GM12878 (cell line): ENCODE measurements at regions not wholly inside any gene's neighbourhood (a gene's known extent, or its start where the extent isn't known, plus 50 kb on each side); places are given as distances from the start of the nearest gene placed in this dataset.

Source experiments
- ATAC-seq: fragments of 200-7000 bp; cut with Tn5 transposase; 3 replicates; pipeline ENCODE4 v1.9.1; 2020; ENCODE audit warnings: mild to moderate bottlenecking, moderate library complexity
- BruUV-seq: library from RNA; stranded (reverse); fragments of 400-500 nt; replicated peaks from 2 replicates; lab custom pipeline; 2021; lab: Mats Ljungman, UMichigan
- CTCF ChIA-PET: fragments of 300-600 bp; sonication (Branson Sonifier 250); formaldehyde crosslinking; extraction: SDS; loops from one replicate; lab custom pipeline; 2021; ENCODE audit warnings: inconsistent platforms; lab: Yijun Ruan, JAX
- POLR2A ChIA-PET: fragments of 350-600 bp; formaldehyde crosslinking; extraction: SDS; loops from one replicate; lab custom pipeline; 2021; ENCODE audit warnings: inconsistent platforms; lab: Charles Lee
- RAD21 ChIA-PET: fragments of 300-600 bp; sonication (Branson Sonifier 250); formaldehyde crosslinking; loops from one replicate; lab custom pipeline; 2023; ENCODE audit warnings: antibody characterized with exemption; ENCODE audit not compliant: unreplicated experiment; lab: Charles Lee
- SMC1A ChIA-PET: fragments of 300-600 bp; sonication (Branson Sonifier 250); formaldehyde crosslinking; loops from one replicate; lab custom pipeline; 2023; ENCODE audit not compliant: unreplicated experiment, uncharacterized antibody; lab: Charles Lee
- DNase-seq: peaks from one replicate; pipeline ENCODE4 v3.0.0-alpha.2; 2011; ENCODE audit warnings: low read depth, low spot score
- FAIRE-seq: peaks from 3 replicates; lab custom pipeline; 2011; peaks lifted over from hg19 to GRCh38; lab: Jason Lieb, UNC
- H2AFZ ChIP-seq: 2 replicates; pipeline ENCODE4 v1.6.0; 2011; ENCODE audit warnings: low read depth, low read length, control low read depth; ENCODE audit not compliant: control insufficient read depth
- H3K27ac ChIP-seq: 2 replicates; pipeline ENCODE4 v1.5.1; 2011; ENCODE audit warnings: control low read depth; ENCODE audit not compliant: control insufficient read depth, insufficient read depth
- H3K27me3 ChIP-seq, 2 experiments: replicated peaks in 1 of 2; 2 replicates each; pipeline versions ENCODE4 v1.6.0 to v1.6.1; 2011; ENCODE audit warnings: low read length in 1 of 2; ENCODE audit not compliant: control insufficient read depth in 2 of 2, insufficient read depth in 2 of 2
- H3K36me3 ChIP-seq, 2 experiments: 2 replicates each; pipeline ENCODE4 v1.5.1; 2011; ENCODE audit warnings: low read length in 1 of 2; ENCODE audit not compliant: control insufficient read depth in 2 of 2, insufficient read depth in 2 of 2
- H3K4me1 ChIP-seq: 2 replicates; pipeline ENCODE4 v1.6.1; 2011; ENCODE audit warnings: mild to moderate bottlenecking, low read length, moderate library complexity, mixed read lengths; ENCODE audit not compliant: control insufficient read depth, insufficient read depth
- H3K4me2 ChIP-seq: 2 replicates; pipeline ENCODE4 v1.6.0; 2011; ENCODE audit warnings: control low read depth; ENCODE audit not compliant: control insufficient read depth, insufficient read depth
- H3K4me3 ChIP-seq: fragments of 200-600 bp; sonication (generic); 2 replicates; pipeline ENCODE4 v1.5.1; 2016
- H3K79me2 ChIP-seq: 2 replicates; pipeline ENCODE4 v1.6.0; 2011; ENCODE audit warnings: low read length; ENCODE audit not compliant: control insufficient read depth, insufficient read depth
- H3K9ac ChIP-seq: 2 replicates; pipeline ENCODE4 v1.8.0; 2011; ENCODE audit warnings: low read length, control low read depth, mixed read lengths; ENCODE audit not compliant: control insufficient read depth, insufficient read depth
- H3K9me3 ChIP-seq: replicated peaks from 3 replicates; pipeline ENCODE4 v1.5.1; 2011; ENCODE audit warnings: mild to moderate bottlenecking, low read length; ENCODE audit not compliant: control insufficient read depth, insufficient read depth
- H4K20me1 ChIP-seq: 2 replicates; pipeline ENCODE4 v1.6.0; 2011; ENCODE audit not compliant: control insufficient read depth, insufficient read depth
- ATF7 ChIP-seq: fragments of 450-650 bp; IDR thresholded peaks from 2 replicates; pipeline ENCODE4 v1.6.1; 2016; ENCODE audit warnings: low read depth, mild to moderate bottlenecking
- CREB1 ChIP-seq: IDR thresholded peaks from 2 replicates; pipeline ENCODE4 v1.6.1; 2012; ENCODE audit warnings: low read depth, mild to moderate bottlenecking, inconsistent platforms
- EZH2 ChIP-seq: IDR thresholded peaks from 2 replicates; pipeline ENCODE4 v1.6.1; 2012; ENCODE audit warnings: low read depth, mild to moderate bottlenecking, control low read depth, inconsistent platforms, low read length, borderline replicate concordance; ENCODE audit not compliant: control insufficient read depth
- KAT2A ChIP-seq: conservative IDR thresholded peaks from 2 replicates; pipeline ENCODE4 v1.6.1; 2011; ENCODE audit warnings: low read depth, low read length; ENCODE audit not compliant: control insufficient read depth
- KLF5 ChIP-seq: fragments of 450-650 bp; IDR thresholded peaks from 2 replicates; pipeline ENCODE4 v1.6.1; 2014; ENCODE audit warnings: mild to moderate bottlenecking; ENCODE audit not compliant: partially characterized antibody
- MAX ChIP-seq: IDR thresholded peaks from 2 replicates; pipeline ENCODE4 v1.6.1; 2012; ENCODE audit warnings: low read depth, low read length, improper control_type of control experiment
- MXI1 ChIP-seq: fragments of 150-350 bp; IDR thresholded peaks from 2 replicates; pipeline ENCODE4 v1.6.1; 2011; ENCODE audit warnings: low read depth, mild to moderate bottlenecking, inconsistent platforms, low read length, improper control_type of control experiment
- NBN ChIP-seq: fragments of 450-650 bp; IDR thresholded peaks from 2 replicates; pipeline ENCODE4 v1.6.1; 2016
- NFXL1 ChIP-seq: fragments of 450-650 bp; IDR thresholded peaks from 2 replicates; pipeline ENCODE4 v1.6.1; 2017; ENCODE audit warnings: antibody characterized with exemption, mild to moderate bottlenecking, borderline replicate concordance
- RAD21 ChIP-seq: IDR thresholded peaks from 2 replicates; pipeline ENCODE4 v1.6.1; 2011; ENCODE audit warnings: mild to moderate bottlenecking, low read depth, low read length, moderate library complexity; ENCODE audit not compliant: insufficient read depth
- RELA ChIP-seq: fragments of 450-650 bp; IDR thresholded peaks from 2 replicates; pipeline ENCODE4 v1.8.0; 2014; ENCODE audit warnings: borderline replicate concordance; ENCODE audit not compliant: partially characterized antibody
- YY1 ChIP-seq: IDR thresholded peaks from 2 replicates; pipeline ENCODE4 v1.6.1; 2011; ENCODE audit warnings: low read depth, mild to moderate bottlenecking, low read length
- ZSCAN29 ChIP-seq: fragments of 450-650 bp; IDR thresholded peaks from 2 replicates; pipeline ENCODE4 v1.6.1; 2017; ENCODE audit warnings: mild to moderate bottlenecking, moderate library complexity
- ZZZ3 ChIP-seq: IDR thresholded peaks from 2 replicates; pipeline ENCODE4 v1.6.1; 2011; ENCODE audit warnings: low read depth; ENCODE audit not compliant: control insufficient read depth, insufficient read length
- WGBS: methylation state at CpG from one replicate; pipeline ENCODE4 v1.1.6; 2016; ENCODE audit warnings: low lambda C conversion rate; ENCODE audit not compliant: insufficient replicate concordance, insufficient coverage; ENCODE audit errors: missing lambda C conversion rate; 5-methylcytosine and 5-hydroxymethylcytosine counted together
- in situ Hi-C: fragments of 300-500 bp; cut with MboI; formaldehyde crosslinking; loops from 9 replicates; pipeline ENCODE4 v1.14.3; 2018; ENCODE audit warnings: mixed read lengths
- intact Hi-C: fragments of 100-400 bp; cut with micrococcal nuclease; formaldehyde crosslinking; loops from one replicate; pipeline ENCODE4 v1.14.2; 2022; ENCODE audit not compliant: unreplicated experiment
- TF ChIP-seq, protein P1 (sequence below): IDR thresholded peaks from 2 replicates; pipeline ENCODE4 v1.6.1; 2011; ENCODE audit warnings: low read depth, mild to moderate bottlenecking, low read length, moderate library complexity, borderline replicate concordance; ENCODE audit errors: extremely low read depth
- TF ChIP-seq, protein P2 (sequence below): fragments of 450-650 bp; IDR thresholded peaks from 2 replicates; pipeline ENCODE4 v1.6.1; 2017; ENCODE audit warnings: borderline replicate concordance

DNA sequence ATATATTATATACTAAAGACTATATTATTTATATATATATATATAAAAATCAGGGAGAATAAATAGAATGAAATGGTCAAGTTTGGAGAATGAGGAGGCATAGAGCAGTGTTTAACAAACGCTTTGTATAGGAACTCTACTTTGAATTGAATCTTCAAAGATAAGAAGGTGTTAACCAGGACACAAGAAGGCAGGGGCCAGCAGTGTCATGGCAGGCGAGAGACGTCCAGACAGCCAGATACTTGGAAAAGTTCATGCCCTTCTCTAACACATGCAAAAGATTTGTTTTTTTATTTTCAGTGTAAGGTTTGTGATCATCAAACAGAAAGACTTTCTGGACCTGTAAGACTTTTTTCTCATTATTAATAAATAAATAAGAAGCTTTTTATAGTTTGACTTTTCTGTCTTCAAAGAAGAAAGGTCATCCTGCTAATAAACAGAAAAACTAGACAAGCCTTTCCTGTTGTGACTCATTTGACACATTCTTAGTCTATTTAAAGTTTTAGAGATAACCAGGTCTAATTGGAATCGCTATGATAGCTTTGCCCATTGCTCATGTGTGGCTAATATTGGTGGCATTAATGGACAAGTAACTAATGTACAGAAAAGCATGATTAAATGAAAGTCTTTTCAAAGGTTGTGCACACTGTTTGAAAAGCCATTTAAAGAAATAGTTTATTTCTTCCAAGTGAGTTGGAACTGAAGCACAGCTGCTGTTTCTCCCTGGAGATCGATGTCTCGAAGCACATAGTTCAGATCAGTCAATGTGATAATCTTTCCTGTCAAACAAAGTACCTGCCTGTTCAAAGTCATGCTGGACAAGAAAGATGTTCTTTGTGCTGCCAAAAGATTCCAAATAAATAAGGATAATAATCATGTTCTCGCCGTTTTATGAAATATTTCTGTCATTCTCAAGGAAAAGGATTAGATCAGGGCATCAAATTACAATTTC is 420.4 kb upstream of the OPRM1 start:
- H3K36me3 ChIP-seq = no peaks in the 10 kb centered on the region
- no TSS peak for BruUV-seq
- ChIA-PET SMC1A (no interaction called here), POLR2A (no interaction called here), CTCF (no interaction called here), RAD21 (no interaction called here)
- H2AFZ ChIP-seq = no peak overlapping the region
- no peak overlapping the region for H3K4me2 ChIP-seq
- no peaks in the 10 kb centered on the region for H3K9me3 ChIP-seq
- no peaks in the 10 kb centered on the region for H3K79me2 ChIP-seq
- no peak overlapping the region for H3K4me3 ChIP-seq
- DNase-seq = no peak
- ATAC-seq = no peak
- in situ Hi-C loops = no loop called here
- no peak for FAIRE-seq
- H3K4me1 ChIP-seq = no peaks in the 10 kb centered on the region
- H3K27me3 ChIP-seq = no peaks in the 10 kb centered on the region
- H3K27ac ChIP-seq = no peak overlapping the region
- TF ChIP-seq RELA (no peak), ATF7 (no peak), EZH2 (no peak), ZZZ3 (no peak), KAT2A (no peak), RAD21 (no peak), CREB1 (no peak), NFXL1 (no peak), MXI1 (no peak), NBN (no peak), ZSCAN29 (no peak), KLF5 (no peak), YY1 (no peak), MAX (no peak)
- TF ChIP-seq, protein P1, sequence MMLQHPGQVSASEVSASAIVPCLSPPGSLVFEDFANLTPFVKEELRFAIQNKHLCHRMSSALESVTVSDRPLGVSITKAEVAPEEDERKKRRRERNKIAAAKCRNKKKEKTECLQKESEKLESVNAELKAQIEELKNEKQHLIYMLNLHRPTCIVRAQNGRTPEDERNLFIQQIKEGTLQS = no peak
- TF ChIP-seq, protein P2, sequence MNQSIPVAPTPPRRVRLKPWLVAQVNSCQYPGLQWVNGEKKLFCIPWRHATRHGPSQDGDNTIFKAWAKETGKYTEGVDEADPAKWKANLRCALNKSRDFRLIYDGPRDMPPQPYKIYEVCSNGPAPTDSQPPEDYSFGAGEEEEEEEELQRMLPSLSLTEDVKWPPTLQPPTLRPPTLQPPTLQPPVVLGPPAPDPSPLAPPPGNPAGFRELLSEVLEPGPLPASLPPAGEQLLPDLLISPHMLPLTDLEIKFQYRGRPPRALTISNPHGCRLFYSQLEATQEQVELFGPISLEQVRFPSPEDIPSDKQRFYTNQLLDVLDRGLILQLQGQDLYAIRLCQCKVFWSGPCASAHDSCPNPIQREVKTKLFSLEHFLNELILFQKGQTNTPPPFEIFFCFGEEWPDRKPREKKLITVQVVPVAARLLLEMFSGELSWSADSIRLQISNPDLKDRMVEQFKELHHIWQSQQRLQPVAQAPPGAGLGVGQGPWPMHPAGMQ = no peak
- intact Hi-C loops = no loop called here
- H3K9ac ChIP-seq = no peak overlapping the region
- WGBS = 25% methylated on average over 8 of the region's 8 CpGs
- no peaks in the 10 kb centered on the region for H4K20me1 ChIP-seq
